GM12873 (cell line): ENCODE measurements at regions not wholly inside any gene's neighbourhood (a gene's known extent, or its start where the extent isn't known, plus 50 kb on each side); places are given as distances from the start of the nearest gene placed in this dataset.

Source experiments
- TF ChIP-seq, protein P1 (sequence below): IDR thresholded peaks from 2 replicates; pipeline ENCODE4 v1.5.1; 2012; ENCODE audit warnings: low read depth, mild to moderate bottlenecking, moderate library complexity, low read length, control low read depth; ENCODE audit not compliant: insufficient read depth; ENCODE audit errors: missing control alignments

DNA sequence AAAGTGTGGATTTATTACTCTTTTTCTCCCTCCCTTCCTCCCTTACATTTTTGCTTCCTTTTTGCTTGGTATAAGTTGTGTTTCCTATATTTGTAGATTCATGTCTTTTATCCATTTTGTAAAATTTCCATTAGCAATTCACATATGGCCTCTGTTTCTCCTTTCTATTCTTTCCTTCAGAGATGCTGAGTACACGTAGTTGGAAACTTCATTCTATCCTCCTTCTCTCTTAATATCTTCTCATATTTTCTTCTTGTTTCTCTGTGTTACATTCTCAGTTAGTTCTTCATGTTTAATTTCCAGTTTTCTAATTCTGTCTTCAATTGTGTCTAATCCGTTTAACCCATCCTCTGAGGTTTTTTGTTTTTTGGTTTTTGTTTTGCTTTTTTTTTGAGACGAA lies 188.9 kb downstream of the ZIC5 start:
- TF ChIP-seq, protein P1, sequence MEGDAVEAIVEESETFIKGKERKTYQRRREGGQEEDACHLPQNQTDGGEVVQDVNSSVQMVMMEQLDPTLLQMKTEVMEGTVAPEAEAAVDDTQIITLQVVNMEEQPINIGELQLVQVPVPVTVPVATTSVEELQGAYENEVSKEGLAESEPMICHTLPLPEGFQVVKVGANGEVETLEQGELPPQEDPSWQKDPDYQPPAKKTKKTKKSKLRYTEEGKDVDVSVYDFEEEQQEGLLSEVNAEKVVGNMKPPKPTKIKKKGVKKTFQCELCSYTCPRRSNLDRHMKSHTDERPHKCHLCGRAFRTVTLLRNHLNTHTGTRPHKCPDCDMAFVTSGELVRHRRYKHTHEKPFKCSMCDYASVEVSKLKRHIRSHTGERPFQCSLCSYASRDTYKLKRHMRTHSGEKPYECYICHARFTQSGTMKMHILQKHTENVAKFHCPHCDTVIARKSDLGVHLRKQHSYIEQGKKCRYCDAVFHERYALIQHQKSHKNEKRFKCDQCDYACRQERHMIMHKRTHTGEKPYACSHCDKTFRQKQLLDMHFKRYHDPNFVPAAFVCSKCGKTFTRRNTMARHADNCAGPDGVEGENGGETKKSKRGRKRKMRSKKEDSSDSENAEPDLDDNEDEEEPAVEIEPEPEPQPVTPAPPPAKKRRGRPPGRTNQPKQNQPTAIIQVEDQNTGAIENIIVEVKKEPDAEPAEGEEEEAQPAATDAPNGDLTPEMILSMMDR: no peak

DNA sequence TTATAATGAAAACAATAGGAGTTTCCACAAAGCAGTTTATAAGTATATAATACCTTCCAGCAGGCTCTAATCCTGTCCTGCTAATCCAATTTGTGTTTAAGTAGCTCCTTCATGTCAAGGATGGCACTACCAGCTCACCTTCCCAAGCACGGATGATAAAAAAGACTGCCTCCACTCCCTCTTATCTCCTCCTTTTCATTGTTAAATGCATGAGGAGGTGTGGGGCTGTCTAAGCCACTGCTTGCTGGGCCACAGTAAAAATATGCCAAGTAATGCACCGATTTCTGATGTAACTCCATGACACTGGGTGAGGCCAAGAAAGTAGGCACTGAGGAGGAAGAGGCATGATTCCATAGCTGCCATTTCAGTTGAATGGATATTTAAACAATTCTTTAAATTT lies 193.1 kb downstream of the ZIC5 start:
- TF ChIP-seq, protein P1: no peak

DNA sequence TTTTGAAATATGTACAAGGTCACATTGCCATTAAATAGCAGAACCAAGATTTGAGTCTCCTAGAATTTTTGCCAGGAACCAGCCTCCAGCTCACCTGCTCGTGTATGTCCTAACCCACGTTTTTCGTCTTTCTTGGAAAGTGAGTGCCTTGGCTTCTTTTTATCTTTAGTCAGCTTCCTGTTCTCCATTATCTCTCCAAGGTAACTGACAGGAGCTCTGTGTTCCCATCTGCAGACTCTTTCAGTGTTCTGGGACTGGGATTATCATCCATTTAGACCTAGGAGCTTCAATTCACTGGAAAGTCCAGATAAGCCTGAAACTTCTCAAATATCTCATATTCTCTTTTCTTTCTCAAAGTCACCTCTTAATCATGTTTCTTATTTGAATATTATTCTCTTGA lies 193.7 kb downstream of the ZIC5 start:
- TF ChIP-seq, protein P1: no peak

DNA sequence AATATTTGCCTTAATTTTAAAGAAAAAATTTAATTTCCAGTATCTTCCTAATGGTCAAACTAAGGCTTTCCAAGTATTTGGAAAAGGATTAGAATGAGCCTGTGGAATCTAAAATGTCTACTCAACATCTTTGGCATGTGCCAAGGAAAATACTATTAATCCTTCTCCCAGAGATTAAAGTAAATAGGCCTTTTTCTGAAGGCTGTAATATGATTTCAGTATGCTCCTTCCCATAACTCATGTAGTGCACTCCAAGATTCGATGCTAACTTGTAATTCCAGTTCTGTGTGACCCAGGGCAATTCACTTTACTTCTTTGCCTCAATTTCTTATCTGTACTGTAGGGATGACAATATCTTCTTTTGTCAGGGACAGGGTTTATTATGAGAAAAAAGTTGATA lies 196.9 kb downstream of the ZIC5 start:
- TF ChIP-seq, protein P1: no peak

DNA sequence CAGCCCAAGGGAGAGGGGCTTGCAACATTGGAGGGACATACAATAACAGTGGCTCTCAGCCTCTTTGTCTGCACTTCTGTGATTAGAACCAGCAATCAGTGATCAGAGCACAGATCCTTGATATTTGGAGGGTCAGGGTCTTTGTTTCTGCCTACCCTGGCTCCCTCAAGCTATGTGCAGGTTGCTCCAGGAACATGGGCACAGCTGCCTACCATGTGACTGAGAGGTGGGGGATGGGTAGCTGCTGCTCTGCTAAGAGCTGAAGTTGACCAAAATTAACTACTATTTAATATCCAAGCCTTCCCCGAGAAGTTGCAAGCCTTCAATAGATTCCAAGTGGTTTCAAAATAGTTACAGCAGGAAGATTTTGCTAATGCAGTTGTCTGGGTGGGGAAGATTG lies 202.6 kb downstream of the ZIC5 start:
- TF ChIP-seq, protein P1: no peak

DNA sequence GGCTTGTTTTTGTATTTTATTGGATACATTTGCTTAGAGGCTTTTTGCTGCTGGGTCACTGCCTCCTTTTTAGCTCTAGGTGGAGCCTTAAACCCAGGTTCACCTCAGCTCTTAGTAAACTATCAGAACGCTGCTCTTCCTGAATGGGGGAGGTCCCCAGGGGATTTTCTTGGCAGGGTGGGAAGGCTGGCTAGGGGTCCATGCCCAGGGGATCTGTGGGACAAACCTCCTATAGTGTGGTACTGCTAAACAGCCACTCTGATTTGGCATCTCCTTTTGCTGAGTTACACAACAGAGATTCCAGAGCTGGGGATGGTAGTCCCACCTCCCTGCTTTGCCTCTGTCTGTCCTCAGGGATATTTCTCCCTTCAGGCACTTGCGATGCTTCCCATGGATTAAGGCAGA lies 204.9 kb downstream of the ZIC5 start:
- TF ChIP-seq, protein P1: no peak

DNA sequence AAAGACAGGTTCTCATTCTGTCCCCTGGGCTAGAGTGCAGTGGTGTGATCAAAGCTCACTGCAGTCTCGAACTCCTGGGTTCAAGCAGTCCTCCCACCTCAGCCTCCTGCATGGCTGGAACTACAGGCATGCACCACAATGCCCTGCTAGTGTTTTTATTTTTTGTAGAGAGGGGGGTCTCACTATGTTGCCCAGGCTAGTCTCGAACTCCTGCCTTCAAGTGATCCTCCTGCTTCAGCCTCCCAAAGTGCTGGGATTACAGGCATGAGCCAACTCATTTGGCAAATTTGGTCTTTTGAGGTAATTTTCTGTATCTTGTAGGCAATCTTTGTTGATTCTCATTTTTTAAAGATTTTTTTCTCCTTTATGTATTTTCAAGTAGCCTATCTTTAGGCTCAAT lies 205.7 kb downstream of the ZIC5 start:
- TF ChIP-seq, protein P1: no peak
